ENCODE measurements at regions not wholly inside any gene's neighbourhood (a gene's known extent, or its start where the extent isn't known, plus 50 kb on each side); places are given as distances from the start of the nearest gene placed in this dataset.
A peak's percentile ranks its signal among the peaks of the same experiment; 100 is the strongest.
"Not testable (repeated sequence)": the region's sequence is repeated elsewhere in the genome, so short reads cannot be mapped to it uniquely, and the experiment has no call there.

GRCh38 chr20:22524393-22525015, 59.9 kb downstream of the FOXA2 start:
- WGBS, 2 donors: 30 to 31% methylated on average over 6 of the region's 6 CpGs
- peak; percentile 69 for ATAC-seq

GRCh38 chr20:22523499-22524392, 60.6 kb downstream of the FOXA2 start:
- peaks cover 29% of the 10 kb centered on the region for H3K4me1 ChIP-seq
- ATAC-seq: peak; percentile 89
- peak overlapping the region; percentile 67 to 84 (median 80) for H3K27ac ChIP-seq
- DNase-seq: peak; percentile 65 to 85 (median 72)
- no peaks in the 10 kb centered on the region for H3K36me3 ChIP-seq (replicated peaks in 1 of 2; ENCODE audit: insufficient read depth in 1 of 2, low read depth in 2 of 2)
- H3K4me3 ChIP-seq: no peak overlapping the region
- WGBS, 2 donors: 46 to 48% methylated on average over 14 to 15 of the region's 15 CpGs
- no peaks in the 10 kb centered on the region for H3K27me3 ChIP-seq
- intact Hi-C loops (cut with DNase I): no loop called here
- H3K9me3 ChIP-seq: no peaks in the 10 kb centered on the region
- TF ChIP-seq POLR2A (IDR thresholded peaks at IDR 0.05) (peak in 2 of 3 donors; percentile 45 to 51), CTCF (IDR thresholded peaks at IDR 0.05) (no peak)

More at GRCh38 chr20:22524393-22525015, 59.9 kb downstream of the FOXA2 start:
- Histone ChIP-seq H3K4me1 (peaks cover 37% of the 10 kb centered on the region), H3K4me3 (no peak overlapping the region), H3K27ac (peak overlapping the region; percentile 67 to 84 (median 80)), H3K36me3 (replicated peaks in 1 of 2; ENCODE audit: insufficient read depth in 1 of 2, low read depth in 2 of 2) (no peaks in the 10 kb centered on the region), H3K9me3 (no peaks in the 10 kb centered on the region), H3K27me3 (no peaks in the 10 kb centered on the region)
- intact Hi-C loops (cut with DNase I): no loop called here
- peak in 2 of 4 donors; percentile 27 to 64 for DNase-seq
- TF ChIP-seq POLR2A (IDR thresholded peaks at IDR 0.05) (no peak), CTCF (IDR thresholded peaks at IDR 0.05) (no peak)

- no peak for ATAC-seq
- Histone ChIP-seq H3K9me3 (no peaks in the 10 kb centered on the region), H3K27ac (peak overlapping the region; percentile 67 to 84 (median 80)), H3K36me3 (replicated peaks in 1 of 2; ENCODE audit: insufficient read depth in 1 of 2, low read depth in 2 of 2) (no peaks in the 10 kb centered on the region), H3K27me3 (no peaks in the 10 kb centered on the region), H3K4me3 (no peak overlapping the region), H3K4me1 (peaks cover 28% of the 10 kb centered on the region)
- 91 to 95% methylated on average over 7 of the region's 7 CpGs for WGBS, 2 donors
- TF ChIP-seq CTCF (IDR thresholded peaks at IDR 0.05): no peak
- TF ChIP-seq POLR2A (IDR thresholded peaks at IDR 0.05): no peak
- intact Hi-C loops (cut with DNase I): no loop called here
- DNase-seq: no peak
Observed at GRCh38 chr20:22523128-22523498, 61.3 kb downstream of the FOXA2 start.

- no peaks in the 10 kb centered on the region for H3K27me3 ChIP-seq
- no peak overlapping the region for H3K4me3 ChIP-seq
- ATAC-seq (no peak), DNase-seq (no peak)
- TF ChIP-seq POLR2A (IDR thresholded peaks at IDR 0.05) (no peak), CTCF (IDR thresholded peaks at IDR 0.05) (no peak)
- no peaks in the 10 kb centered on the region for H3K9me3 ChIP-seq
- WGBS, 2 donors: 96 to 97% methylated on average over 3 of the region's 3 CpGs
- intact Hi-C loops (cut with DNase I): no loop called here
- no peaks in the 10 kb centered on the region for H3K36me3 ChIP-seq (replicated peaks in 1 of 2; ENCODE audit: insufficient read depth in 1 of 2, low read depth in 2 of 2)
- peaks cover 28% of the 10 kb centered on the region for H3K4me1 ChIP-seq
- H3K27ac ChIP-seq: peak overlapping the region in 2 of 4 donors; percentile 82 to 84
Observed at GRCh38 chr20:22522701-22523100, 61.7 kb downstream of the FOXA2 start.

GRCh38 chr20:22521940-22522339, 62.4 kb downstream of the FOXA2 start:
- DNase-seq; intact Hi-C loops (cut with DNase I): not testable (repeated sequence)

More at GRCh38 chr20:22521940-22522339, 62.4 kb downstream of the FOXA2 start:
- H3K27ac ChIP-seq; ATAC-seq; H3K36me3 ChIP-seq (replicated peaks in 1 of 2; ENCODE audit: insufficient read depth in 1 of 2, low read depth in 2 of 2); H3K27me3 ChIP-seq; H3K9me3 ChIP-seq; H3K4me3 ChIP-seq: not testable (repeated sequence)
- H3K4me1 ChIP-seq: peaks cover 28% of the 10 kb centered on the region
- 94 to 98% methylated on average over 12 of the region's 12 CpGs for WGBS, 2 donors

Measured in body of pancreas (tissue), 4 donors.